Spleen (tissue), 11 donors: ENCODE measurements at regions not wholly inside any gene's neighbourhood (a gene's known extent, or its start where the extent isn't known, plus 50 kb on each side); places are given as distances from the start of the nearest gene placed in this dataset.

Experiments
- DNase-seq: peaks from one replicate; pipeline ENCODE4 v3.0.0-alpha.2; 2020
- H3K27ac ChIP-seq, 8 donors: fragments of 200-600 bp; sonication (generic) in 7 of 8; 1 replicate in 4 of 8; 2 replicates in 4 of 8; pipeline versions ENCODE4 v1.5.0 to v1.8.0; 2016 to 2021; ENCODE audit warnings: inconsistent platforms in 4 of 8, mild to moderate bottlenecking in 4 of 8, moderate library complexity in 1 of 8
- H3K27me3 ChIP-seq, 7 donors: fragments of 200-600 bp; sonication (generic) in 6 of 7; replicated peaks in 1 of 7; 1 replicate in 4 of 7; 2 replicates in 3 of 7; pipeline versions ENCODE4 v1.5.0 to v1.8.0; 2016 to 2021; ENCODE audit warnings: inconsistent platforms in 3 of 7, mild to moderate bottlenecking in 1 of 7
- H3K36me3 ChIP-seq, 6 donors: fragments of 200-600 bp; sonication (generic) in 5 of 6; 1 replicate in 4 of 6; 2 replicates in 2 of 6; pipeline versions ENCODE4 v1.5.0 to v1.8.0; 2016 to 2021; ENCODE audit warnings: inconsistent platforms in 2 of 6
- H3K4me1 ChIP-seq, 6 donors: fragments of 200-600 bp; sonication (generic) in 5 of 6; 1 replicate in 3 of 6; 2 replicates in 3 of 6; pipeline versions ENCODE4 v1.5.0 to v1.8.0; 2016 to 2021; ENCODE audit warnings: inconsistent platforms in 3 of 6
- H3K4me3 ChIP-seq, 8 donors: fragments of 200-600 bp; sonication (generic) in 7 of 8; 1 replicate in 4 of 8; 2 replicates in 4 of 8; pipeline versions ENCODE4 v1.5.0 to v1.8.0; 2016 to 2021; ENCODE audit warnings: inconsistent platforms in 4 of 8, mild to moderate bottlenecking in 4 of 8, moderate library complexity in 2 of 8
- H3K9me3 ChIP-seq, 8 donors: fragments of 200-600 bp; sonication (generic) in 7 of 8; 1 replicate in 4 of 8; 2 replicates in 4 of 8; pipeline versions ENCODE4 v1.5.0 to v1.8.0; 2016 to 2021; ENCODE audit warnings: inconsistent platforms in 4 of 8
- POLR2A ChIP-seq, 3 donors: fragments of 450-650 bp; IDR thresholded peaks; one replicate each; pipeline ENCODE4 v1.5.1; 2017; ENCODE audit warnings: antibody characterized with exemption in 3 of 3, mild to moderate bottlenecking in 1 of 3
- POLR2AphosphoS5 ChIP-seq, 3 donors: sonication (generic); formaldehyde crosslinking; IDR thresholded peaks; one replicate each; pipeline ENCODE4 v1.5.1; 2017; ENCODE audit warnings: antibody characterized with exemption in 3 of 3
- WGBS, 5 donors: extraction: QIAGEN DNeasy Blood & Tissue Kit in 3 of 5; methylation state at CpG; one replicate each; pipeline versions ENCODE4 v1.1.5 to v1.1.7; 2013 to 2018; 5-methylcytosine and 5-hydroxymethylcytosine counted together
- intact Hi-C: fragments of 100-400 bp; cut with DNase I; formaldehyde crosslinking; loops from one replicate; pipeline ENCODE4 v1.15.0; 2023; ENCODE audit warnings: low total_unique reads
- TF ChIP-seq, protein P1 (sequence below), 11 experiments: fragments of 200-600 bp in 7 of 11; fragments of 450-650 bp in 4 of 11; sonication (generic) in 4 of 11; IDR thresholded peaks in 8 of 11; conservative IDR thresholded peaks in 3 of 11; 1 replicate in 7 of 11; 2 replicates in 4 of 11; pipeline versions ENCODE4 v1.4.0 to v1.8.0; 2016 to 2021; ENCODE audit warnings: antibody characterized with exemption in 11 of 11, inconsistent platforms in 4 of 11, mild to moderate bottlenecking in 1 of 11
- donor health status: healthy with polysubstance abuse.
- donor health status: DM: no; HTN: no; CAD: no; lungs with moderate emphysema.
- donor health status: DM: no; HTN: no; CAD: no.
- donor health status: Bipolar disorder and iron deficiency.
- donor health status: healthy.
- donor health status: DM: no; HTN: no; CAD: no.
- donor health status: DM: yes; HTN: yes; CAD: no.

DNA sequence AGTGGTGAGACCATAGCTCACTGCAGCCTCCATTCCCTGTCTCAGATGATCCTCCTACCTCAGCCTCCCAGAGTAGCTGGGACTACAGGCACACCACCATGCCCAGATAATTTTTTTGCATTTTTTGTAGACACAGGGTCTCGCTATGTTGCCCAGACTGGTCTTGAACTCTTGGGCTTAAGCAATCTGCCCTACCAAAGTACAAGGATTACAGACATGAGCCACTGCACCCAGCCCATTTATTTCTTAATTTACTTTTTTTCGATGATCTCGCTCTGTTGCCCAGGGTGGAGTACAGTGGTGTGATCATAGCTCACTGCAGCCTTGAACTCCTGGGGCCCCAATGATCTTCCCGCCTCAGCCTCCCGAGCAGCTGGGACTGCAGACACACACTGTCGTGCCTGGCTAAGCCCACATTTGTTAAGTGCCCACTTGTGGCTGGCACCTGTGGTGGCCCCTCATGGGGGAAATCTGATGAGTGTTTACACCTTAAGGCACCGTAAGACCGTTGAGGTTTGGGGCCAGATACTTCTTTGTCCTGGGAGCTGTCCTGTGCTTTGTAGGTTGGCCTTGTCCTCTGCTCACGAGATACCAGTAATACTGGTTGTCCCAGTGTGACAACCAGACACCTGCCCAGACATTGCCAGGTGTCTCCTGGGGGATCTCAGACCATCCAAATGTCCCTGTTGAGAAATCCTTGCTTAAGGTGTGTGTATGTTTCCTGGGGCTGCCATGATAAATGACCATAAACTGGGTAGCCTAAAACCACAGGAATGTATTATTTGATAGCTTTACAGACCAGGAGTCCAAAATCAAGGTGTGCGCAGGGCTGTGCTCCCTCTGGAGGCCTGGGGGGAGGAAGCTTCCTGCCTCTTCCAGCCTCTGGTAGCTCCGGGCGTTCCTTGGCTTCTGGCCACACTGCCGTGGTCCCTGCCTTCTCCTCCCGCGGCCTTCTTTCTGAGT lies 141.4 kb upstream of the GSE1 start:
- TF ChIP-seq POLR2A (IDR thresholded peaks at IDR 0.05) (no peak), POLR2AphosphoS5 (IDR thresholded peaks at IDR 0.05) (no peak)
- TF ChIP-seq, protein P1, sequence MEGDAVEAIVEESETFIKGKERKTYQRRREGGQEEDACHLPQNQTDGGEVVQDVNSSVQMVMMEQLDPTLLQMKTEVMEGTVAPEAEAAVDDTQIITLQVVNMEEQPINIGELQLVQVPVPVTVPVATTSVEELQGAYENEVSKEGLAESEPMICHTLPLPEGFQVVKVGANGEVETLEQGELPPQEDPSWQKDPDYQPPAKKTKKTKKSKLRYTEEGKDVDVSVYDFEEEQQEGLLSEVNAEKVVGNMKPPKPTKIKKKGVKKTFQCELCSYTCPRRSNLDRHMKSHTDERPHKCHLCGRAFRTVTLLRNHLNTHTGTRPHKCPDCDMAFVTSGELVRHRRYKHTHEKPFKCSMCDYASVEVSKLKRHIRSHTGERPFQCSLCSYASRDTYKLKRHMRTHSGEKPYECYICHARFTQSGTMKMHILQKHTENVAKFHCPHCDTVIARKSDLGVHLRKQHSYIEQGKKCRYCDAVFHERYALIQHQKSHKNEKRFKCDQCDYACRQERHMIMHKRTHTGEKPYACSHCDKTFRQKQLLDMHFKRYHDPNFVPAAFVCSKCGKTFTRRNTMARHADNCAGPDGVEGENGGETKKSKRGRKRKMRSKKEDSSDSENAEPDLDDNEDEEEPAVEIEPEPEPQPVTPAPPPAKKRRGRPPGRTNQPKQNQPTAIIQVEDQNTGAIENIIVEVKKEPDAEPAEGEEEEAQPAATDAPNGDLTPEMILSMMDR (IDR thresholded peaks at IDR 0.05 in 8 of 11, conservative IDR thresholded peaks at IDR 0.05 in 3 of 11): no peak
- no peaks in the 10 kb centered on the region for H3K9me3 ChIP-seq
- H3K4me1 ChIP-seq: peaks cover 0 to 34% (median 12%) of the 10 kb centered on the region in 6 donors
- H3K4me3 ChIP-seq: no peak overlapping the region
- no peak for DNase-seq
- no peaks in the 10 kb centered on the region for H3K36me3 ChIP-seq
- no peaks in the 10 kb centered on the region for H3K27me3 ChIP-seq
- no peak overlapping the region for H3K27ac ChIP-seq
- WGBS, 5 donors: 60 to 82% (median 66%) methylated on average over 13 to 15 of the region's 15 CpGs
- intact Hi-C loops: no loop called here

DNA sequence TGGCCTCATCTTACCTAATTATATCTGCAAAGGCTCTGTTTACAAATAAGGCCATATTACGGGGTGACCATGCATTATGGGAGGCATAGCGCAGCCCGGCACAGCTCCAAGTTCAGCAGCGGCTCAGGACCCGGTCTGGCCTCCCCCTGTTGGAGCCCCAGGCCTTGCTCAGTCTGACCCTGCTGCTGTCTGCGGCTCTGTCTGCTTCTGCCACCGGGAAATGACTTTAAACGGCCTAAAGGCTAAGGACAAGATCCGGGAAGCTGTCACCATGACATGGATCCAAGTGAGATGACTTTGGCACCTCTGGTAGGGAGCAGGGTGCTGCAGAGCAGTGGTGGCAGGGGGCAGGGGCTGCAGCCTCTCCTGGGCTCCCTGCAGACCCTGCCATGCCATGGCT lies 140.6 kb upstream of the GSE1 start:
- DNase-seq: no peak
- peaks cover 0 to 34% (median 12%) of the 10 kb centered on the region in 6 donors for H3K4me1 ChIP-seq
- no peak overlapping the region for H3K4me3 ChIP-seq
- no peak for TF ChIP-seq POLR2A (IDR thresholded peaks at IDR 0.05)
- TF ChIP-seq, protein P1 (IDR thresholded peaks at IDR 0.05 in 8 of 11, conservative IDR thresholded peaks at IDR 0.05 in 3 of 11): no peak
- TF ChIP-seq POLR2AphosphoS5 (IDR thresholded peaks at IDR 0.05): no peak
- intact Hi-C loops: no loop called here
- H3K36me3 ChIP-seq: no peaks in the 10 kb centered on the region
- no peak overlapping the region for H3K27ac ChIP-seq
- H3K27me3 ChIP-seq: no peaks in the 10 kb centered on the region
- H3K9me3 ChIP-seq: no peaks in the 10 kb centered on the region
- WGBS, 5 donors: 68 to 84% (median 79%) methylated on average over 7 to 9 of the region's 9 CpGs

GRCh38 chr16:85473323-85473722 lies 139.8 kb upstream of the GSE1 start:
- 82 to 93% (median 86%) methylated on average over 8 of the region's 8 CpGs for WGBS, 5 donors
- intact Hi-C loops: no loop called here
- Histone ChIP-seq H3K4me3 (no peak overlapping the region), H3K36me3 (no peaks in the 10 kb centered on the region), H3K4me1 (peaks cover 0 to 34% (median 12%) of the 10 kb centered on the region in 6 donors), H3K27ac (no peak overlapping the region), H3K27me3 (no peaks in the 10 kb centered on the region), H3K9me3 (no peaks in the 10 kb centered on the region)
- no peak for TF ChIP-seq POLR2AphosphoS5 (IDR thresholded peaks at IDR 0.05)
- TF ChIP-seq, protein P1 (IDR thresholded peaks at IDR 0.05 in 8 of 11, conservative IDR thresholded peaks at IDR 0.05 in 3 of 11): no peak
- no peak for TF ChIP-seq POLR2A (IDR thresholded peaks at IDR 0.05)
- no peak for DNase-seq

- Histone ChIP-seq H3K27me3 (no peaks in the 10 kb centered on the region), H3K4me3 (no peak overlapping the region), H3K4me1 (peaks cover 0 to 34% (median 12%) of the 10 kb centered on the region in 6 donors), H3K36me3 (no peaks in the 10 kb centered on the region), H3K9me3 (no peaks in the 10 kb centered on the region), H3K27ac (no peak overlapping the region)
- TF ChIP-seq POLR2AphosphoS5 (IDR thresholded peaks at IDR 0.05): peak in 2 of 3 donors; percentile 33 to 38
- no peak for TF ChIP-seq POLR2A (IDR thresholded peaks at IDR 0.05)
- DNase-seq: no peak
- intact Hi-C loops: no loop called here
- 60 to 71% (median 68%) methylated on average over 16 to 21 of the region's 21 CpGs for WGBS, 5 donors
Measured at GRCh38 chr16:85473909-85474620, 139.1 kb upstream of the GSE1 start.
